ENCODE measurements at regions not wholly inside any gene's neighbourhood (a gene's known extent, or its start where the extent isn't known, plus 50 kb on each side); places are given as distances from the start of the nearest gene placed in this dataset.

- CTCF ChIA-PET, result no interaction called here
- no CpG with 5 or more reads among the region's 1 CpG for WGBS, 2 experiments (ENCODE audit: extremely low coverage in 2 of 2, insufficient read length in 1 of 2)
- BruUV-seq (replicated peaks), result no TSS peak
Measured at GRCh38 chr2:207372483-207372882, 157.3 kb upstream of the CREB1 start.

More at GRCh38 chr2:207372483-207372882, 157.3 kb upstream of the CREB1 start:
- Histone ChIP-seq H4K91ac (ENCODE audit: insufficient read depth, low read depth, low read length) (no peak overlapping the region), H3K4ac (ENCODE audit: low read depth, low read length) (no peak overlapping the region), H2AFZ (replicated peaks; ENCODE audit: low read length, poor library complexity) (no peak overlapping the region), H3K79me1 (ENCODE audit: low read depth in 1 of 2, low read length in 2 of 2) (no peaks in the 10 kb centered on the region), H2BK120ac (ENCODE audit: low read depth, low read length) (no peak overlapping the region), H3K9me1 (ENCODE audit: insufficient read depth, low read length) (no peaks in the 10 kb centered on the region), H3K14ac (replicated peaks; ENCODE audit: low read depth, low read length) (no peak overlapping the region), H2AK9ac (replicated peaks; ENCODE audit: low read depth, low read length, poor library complexity) (no peak overlapping the region), H3K9me3 (ENCODE audit: control insufficient read depth, insufficient read depth, low read length) (no peaks in the 10 kb centered on the region), H2BK20ac (ENCODE audit: low read depth, low read length) (no peak overlapping the region), H4K8ac (ENCODE audit: low read depth in 2 of 2, low read length in 2 of 2) (no peak overlapping the region), H3K56ac (ENCODE audit: extremely low read depth, insufficient read depth, low read length) (no peak overlapping the region), H3K27me3 (ENCODE audit: control insufficient read depth, insufficient read depth, low read length) (no peaks in the 10 kb centered on the region), H3K4me2 (ENCODE audit: low read depth, low read length) (no peak overlapping the region), H3K4me1 (ENCODE audit: control insufficient read depth, insufficient read depth, low read length) (no peaks in the 10 kb centered on the region), H2BK5ac (ENCODE audit: low read depth, low read length, poor library complexity, severe bottlenecking) (no peak overlapping the region), H4K5ac (ENCODE audit: low read depth, low read length) (no peak overlapping the region), H4K20me1 (ENCODE audit: insufficient read depth, low read length) (no peaks in the 10 kb centered on the region), H3K23ac (ENCODE audit: low read depth, low read length) (no peak overlapping the region), H2BK15ac (ENCODE audit: low read depth, low read length) (no peak overlapping the region), H3K4me3 (ENCODE audit: insufficient read depth, low read depth, low read length) (no peak overlapping the region), H3K27ac (ENCODE audit: insufficient read depth, low read length) (no peak overlapping the region), H3K18ac (ENCODE audit: low read depth, low read length) (no peak overlapping the region), H3K9ac (ENCODE audit: low read depth, low read length) (no peak overlapping the region), H3K36me3 (ENCODE audit: control insufficient read depth, insufficient read depth, low read length) (no peaks in the 10 kb centered on the region), H2AK5ac (ENCODE audit: low read depth, low read length) (no peak overlapping the region)
- in situ Hi-C loops (cut with MboI; ENCODE audit: low sequenced_read_pairs), result no loop called here
- no peak for TF ChIP-seq MAFK (IDR thresholded peaks at IDR 0.05; ENCODE audit: low read depth, low read length)
- TF ChIP-seq RFX5 (IDR thresholded peaks at IDR 0.05; ENCODE audit: low read depth, low read length), result no peak
- TF ChIP-seq RCOR1 (IDR thresholded peaks at IDR 0.05; ENCODE audit: insufficient replicate concordance, low read length), result no peak
- no peak for TF ChIP-seq BHLHE40 (IDR thresholded peaks at IDR 0.05; ENCODE audit: low read depth, low read length)
- no peak for TF ChIP-seq NFE2L2 (IDR thresholded peaks at IDR 0.05; ENCODE audit: low read depth, low read length)
- no peak for TF ChIP-seq ELK1 (IDR thresholded peaks at IDR 0.05; ENCODE audit: borderline replicate concordance, low read depth, low read length)
- TF ChIP-seq POLR2A (IDR thresholded peaks at IDR 0.05; ENCODE audit: low read depth, low read length), result no peak
- TF ChIP-seq MXI1 (IDR thresholded peaks at IDR 0.05; ENCODE audit: borderline replicate concordance, low read depth, low read length), result no peak
- ATAC-seq (ENCODE audit: low read depth), result no peak
- POLR2A ChIA-PET (ENCODE audit: unreplicated experiment), result no interaction called here
- dilution Hi-C loops (cut with HindIII; ENCODE audit: low sequenced_read_pairs, unreplicated experiment), result no loop called here
- no peak for DNase-seq
- intact Hi-C loops (cut with micrococcal nuclease), result no loop called here

All from IMR-90 (cell line).